ENCODE measurements at regions not wholly inside any gene's neighbourhood (a gene's known extent, or its start where the extent isn't known, plus 50 kb on each side); places are given as distances from the start of the nearest gene placed in this dataset.
"Not testable (repeated sequence)": the region's sequence is repeated elsewhere in the genome, so short reads cannot be mapped to it uniquely, and the experiment has no call there.

DNA sequence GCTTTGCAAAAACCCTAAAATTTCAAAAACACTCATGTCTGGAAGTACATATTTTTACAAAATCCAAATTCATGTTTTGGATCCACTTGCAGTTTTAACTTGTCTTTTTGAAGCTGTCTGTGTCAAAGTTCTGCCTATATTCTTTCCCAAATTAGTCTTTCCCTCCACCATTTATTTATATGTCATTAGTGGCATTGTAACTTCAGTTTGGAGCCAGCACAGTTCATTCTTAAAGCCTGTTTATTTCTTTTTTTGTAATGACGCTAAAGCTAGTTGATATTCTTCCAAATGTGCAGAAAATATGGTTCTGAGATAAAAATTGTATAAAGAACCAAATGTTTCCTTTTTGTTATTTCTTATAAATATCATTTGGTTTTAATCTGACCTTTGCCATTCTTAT is 2039.3 kb downstream of the OLFM4 start:
- no peak for DNase-seq

DNA sequence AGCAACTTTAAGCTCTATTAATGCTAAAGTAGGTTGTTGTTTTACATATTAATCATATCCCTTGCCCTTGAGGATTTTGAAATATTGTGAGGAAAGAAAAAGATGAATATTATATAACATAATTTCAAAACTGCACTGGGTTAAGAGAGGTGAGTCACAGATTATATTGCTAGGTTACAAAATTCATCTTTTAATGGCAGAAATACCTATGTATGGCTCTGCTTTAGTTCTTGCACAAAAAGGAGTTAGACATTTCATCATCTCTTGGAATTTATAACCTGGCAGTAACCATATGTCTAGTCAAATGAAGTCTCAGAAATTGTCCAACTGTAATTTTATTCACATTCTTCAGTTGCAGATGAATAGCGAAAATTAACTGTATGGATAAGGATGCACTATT is 2041.1 kb downstream of the OLFM4 start:
- no peak for DNase-seq

DNA sequence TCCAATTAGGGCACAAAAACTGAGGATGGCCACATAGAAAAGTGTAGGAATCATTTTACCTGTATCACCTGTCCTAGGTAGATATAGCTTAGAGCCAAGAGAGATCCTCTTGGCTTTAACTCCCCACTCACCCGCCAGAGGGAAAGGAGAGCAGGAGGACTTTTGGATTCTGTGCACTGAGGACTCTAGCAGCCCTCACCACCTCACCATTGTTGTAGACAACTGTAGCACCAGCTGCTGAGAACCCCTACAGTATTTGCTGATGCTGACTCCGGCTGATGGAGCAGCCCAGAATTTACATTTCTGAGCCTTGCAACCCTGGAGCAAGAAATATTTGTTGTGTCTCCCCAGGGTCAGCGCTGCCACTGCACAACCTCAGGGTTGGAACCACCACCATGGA is 2044.4 kb downstream of the OLFM4 start:
- DNase-seq = no peak

DNA sequence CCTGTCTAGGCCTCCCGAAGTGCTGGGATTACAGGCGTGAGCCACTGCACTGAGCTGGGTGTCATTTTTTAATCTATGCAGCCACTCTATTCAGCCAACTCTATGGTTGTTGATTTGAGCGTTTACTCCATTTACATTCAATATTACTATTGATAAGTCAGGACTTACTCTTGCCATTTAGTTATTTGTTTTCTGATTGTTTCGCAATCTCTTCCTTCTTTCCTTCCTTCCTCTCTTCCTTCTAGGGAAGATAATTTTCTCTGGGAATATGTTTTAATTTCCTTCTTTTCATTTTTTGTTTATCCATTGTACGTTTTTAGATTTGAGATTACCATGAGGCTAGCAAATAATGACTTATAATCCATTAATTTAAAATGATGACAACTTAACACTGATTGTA is 2056.0 kb downstream of the OLFM4 start:
- DNase-seq = no peak

DNA sequence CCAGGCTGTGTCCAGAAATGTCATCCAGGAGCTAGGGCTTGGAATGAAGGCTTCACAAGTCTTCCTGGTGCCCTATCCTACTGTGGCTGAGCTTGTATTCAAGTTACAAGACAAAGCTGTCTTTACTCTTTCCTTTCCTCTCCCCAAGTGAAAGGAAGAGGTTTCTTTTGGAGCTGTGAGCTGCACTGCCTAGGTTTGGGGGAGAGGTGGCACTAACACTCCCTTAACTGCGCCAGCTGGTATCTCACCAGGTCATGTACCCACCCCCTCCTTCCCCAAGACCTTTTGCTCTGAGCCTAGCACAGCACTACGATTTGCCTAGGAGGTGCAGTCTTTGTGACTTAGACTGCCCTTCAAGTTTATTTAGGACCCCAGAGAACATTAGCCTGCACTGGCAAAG is 2053.6 kb upstream of the PRR20A start:
- no peak for DNase-seq

DNA sequence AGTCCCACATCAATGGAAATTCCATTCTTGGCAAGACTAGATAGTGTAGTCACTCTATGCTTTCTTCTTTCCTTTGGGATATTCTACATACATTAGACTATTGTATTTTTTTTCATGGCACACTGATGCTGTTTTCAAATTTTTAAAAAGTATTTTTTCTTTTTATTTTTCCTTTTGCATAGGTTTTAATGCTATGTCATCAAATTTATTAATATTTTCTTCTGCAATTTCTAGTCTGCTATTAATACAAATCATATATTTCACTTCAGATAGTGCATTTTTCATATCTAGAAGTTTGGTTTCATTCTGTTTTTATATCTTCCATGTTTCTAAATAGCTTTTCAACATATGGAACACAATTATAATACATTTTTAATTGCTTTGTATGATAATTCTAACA is 2050.1 kb upstream of the PRR20A start:
- DNase-seq = no peak

DNA sequence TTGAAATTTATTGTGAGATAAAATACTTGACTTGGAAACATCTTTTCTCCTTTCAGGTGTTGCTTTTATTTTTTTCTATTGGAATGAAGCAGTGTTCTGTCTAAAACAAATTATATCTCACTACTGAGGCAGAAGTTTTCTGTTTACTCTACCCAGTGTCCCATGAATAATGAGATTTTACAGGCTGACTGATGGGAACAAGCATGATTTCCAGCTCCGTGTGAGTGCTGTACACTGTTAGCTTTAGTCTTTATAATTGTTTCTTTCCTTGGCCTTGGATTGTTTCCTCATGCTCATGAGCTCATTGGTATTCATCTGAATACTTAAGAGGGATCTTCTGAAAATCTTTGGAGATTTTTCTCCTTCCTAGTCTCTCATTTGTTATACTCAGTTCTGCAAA is 2049.5 kb upstream of the PRR20A start:
- DNase-seq = peak; percentile 1

DNA sequence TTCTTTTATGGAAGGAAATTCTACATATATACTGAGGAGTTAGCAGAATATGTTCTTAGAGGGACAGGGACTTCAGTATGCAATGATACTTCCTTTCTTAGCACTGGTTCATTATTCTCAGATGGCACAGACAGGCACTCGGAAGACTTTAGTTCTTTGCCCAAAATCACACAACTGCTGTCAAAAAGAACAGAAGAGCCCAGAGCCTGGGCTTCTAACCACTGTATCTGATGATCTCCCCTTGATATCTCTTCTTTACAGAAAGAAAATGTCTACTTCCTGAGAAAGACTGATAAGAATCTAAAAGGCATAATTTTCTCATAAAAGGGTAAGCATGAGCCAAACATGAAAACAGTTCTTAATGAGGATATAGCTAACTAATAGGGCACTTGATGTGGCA is 2034.2 kb upstream of the PRR20A start:
- DNase-seq = no peak

DNA sequence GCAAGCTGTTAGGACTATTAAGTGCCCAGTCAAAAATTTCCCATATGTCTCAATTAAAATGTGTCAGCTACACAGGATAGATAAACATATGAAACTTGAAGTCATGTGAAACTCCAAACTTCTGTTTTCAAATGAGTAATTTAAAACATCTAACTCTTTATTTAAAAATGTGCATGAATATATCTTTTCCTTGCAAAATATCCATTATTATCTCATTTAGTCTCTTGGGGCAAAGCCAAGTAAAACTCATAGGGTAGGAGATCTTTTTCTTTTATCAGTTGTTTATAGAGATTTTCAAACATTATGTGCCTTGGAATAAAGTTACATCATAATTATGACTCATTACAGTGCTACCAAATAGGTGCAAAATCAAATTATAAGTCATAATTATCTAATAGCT is 2020.1 kb upstream of the PRR20A start:
- DNase-seq = no peak

DNA sequence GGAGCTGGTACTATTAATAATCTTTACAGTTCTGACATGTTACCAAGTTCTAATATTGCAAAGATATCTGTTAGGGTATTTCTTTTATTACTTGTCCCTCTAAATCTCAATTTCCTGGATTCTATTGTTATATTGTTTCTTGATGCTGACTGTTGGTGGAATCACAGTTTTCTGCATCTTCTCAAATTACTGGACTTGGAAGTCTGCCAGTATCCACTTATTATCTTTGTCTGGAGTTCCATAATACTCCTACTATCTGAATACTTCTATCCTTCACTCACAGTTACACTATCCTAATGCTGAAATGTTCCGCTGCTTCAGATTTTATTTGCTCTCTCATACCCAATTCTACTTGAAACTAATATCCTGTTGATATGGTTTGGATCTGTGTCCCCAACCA is 1985.7 kb upstream of the PRR20A start:
- DNase-seq = no peak

DNA sequence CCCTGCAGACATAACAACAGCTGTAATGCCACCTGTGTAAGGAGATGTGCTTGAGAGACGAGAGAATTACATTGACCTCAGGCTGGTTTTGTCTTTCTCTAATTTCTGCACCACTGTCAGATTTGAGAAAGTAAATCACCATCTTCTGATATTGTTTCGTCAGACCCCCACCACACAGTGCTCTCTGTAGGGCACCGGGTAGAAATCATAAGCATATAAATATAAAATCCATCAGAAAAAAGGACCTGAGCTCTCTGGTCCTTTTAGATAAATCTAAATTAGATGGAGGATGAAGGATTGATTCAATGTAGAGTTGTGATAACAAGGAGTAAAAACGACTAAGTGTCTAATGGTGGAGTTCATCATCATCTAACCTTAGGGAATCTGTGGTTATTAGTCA is 1981.0 kb upstream of the PRR20A start:
- no peak for DNase-seq

DNA sequence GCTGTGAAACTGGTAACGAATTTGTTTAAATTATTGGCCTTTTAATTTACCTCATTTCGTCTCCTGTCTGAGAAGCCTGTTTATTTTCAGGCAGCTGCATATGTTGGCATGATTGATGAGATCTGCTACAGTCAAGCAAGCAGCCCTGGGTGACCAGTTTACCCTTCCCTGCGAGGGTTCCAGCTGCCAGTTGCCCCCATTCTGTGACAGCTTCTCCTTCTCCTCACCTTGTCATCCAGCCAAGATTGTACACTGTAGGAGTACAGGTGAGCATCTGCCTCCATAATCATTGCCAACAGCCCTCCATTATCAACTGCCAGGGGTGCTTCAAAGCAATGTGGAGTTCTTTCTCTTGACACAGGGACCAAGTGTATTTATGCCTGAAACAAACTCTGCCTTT is 1979.9 kb upstream of the PRR20A start:
- peak; percentile 44 for DNase-seq

DNA sequence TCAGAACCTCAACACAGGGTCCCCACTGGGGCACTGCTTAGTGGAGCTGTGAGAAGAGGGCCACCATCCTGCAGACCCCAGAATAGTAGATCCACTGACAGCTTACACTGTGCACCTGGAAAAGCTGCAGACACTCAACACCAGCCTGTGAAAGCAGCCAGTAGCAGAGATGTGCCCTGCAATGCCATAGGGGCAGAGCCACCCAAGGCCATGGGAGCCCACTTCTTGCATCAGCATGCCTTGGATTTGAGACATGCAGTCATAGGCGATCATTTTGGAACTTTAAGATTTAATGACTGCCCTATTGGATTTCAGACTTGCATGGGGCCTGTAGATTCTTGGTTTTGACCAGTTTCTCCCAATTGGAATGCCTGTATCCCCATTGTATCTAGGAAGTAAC is 1962.1 kb upstream of the PRR20A start:
- DNase-seq = not testable (repeated sequence)

DNA sequence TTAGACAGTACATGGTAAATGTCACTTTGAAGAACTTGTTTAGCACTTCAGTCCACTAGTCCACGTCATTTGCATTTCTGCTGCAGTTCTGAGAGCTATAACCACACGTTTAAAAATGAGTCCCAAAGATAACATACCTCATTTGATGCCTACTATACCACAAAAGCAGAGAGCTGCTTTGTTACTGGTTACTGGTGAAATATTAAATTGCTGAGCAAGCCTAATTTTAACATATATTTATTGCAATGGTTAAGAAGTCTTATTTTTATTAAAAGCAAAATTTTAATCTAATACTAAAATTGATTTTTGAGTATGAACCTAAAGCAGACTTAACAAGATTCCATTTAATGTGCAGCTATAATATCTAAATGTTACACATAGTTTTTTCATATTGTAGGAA is 1949.7 kb upstream of the PRR20A start:
- DNase-seq = no peak

DNA sequence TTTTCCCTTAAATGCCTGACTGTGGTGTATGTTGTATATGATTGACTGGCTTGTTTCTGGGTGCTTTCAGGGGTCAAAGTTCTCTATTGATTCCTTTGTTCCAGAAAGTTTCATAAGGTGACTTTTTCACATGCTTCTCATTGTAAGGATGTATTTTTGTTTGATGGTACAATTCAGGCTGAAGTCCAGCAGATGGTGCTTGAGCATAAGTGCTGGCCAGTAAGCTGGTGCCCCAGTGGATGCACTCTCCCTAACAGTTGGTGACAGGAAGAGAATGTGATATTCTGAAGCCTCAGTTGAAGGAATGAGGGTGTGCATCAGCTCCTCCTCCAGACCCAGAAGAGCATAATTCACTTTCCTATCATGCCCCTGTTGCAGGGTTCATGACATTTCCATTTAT is 1941.6 kb upstream of the PRR20A start:
- no peak for DNase-seq

DNA sequence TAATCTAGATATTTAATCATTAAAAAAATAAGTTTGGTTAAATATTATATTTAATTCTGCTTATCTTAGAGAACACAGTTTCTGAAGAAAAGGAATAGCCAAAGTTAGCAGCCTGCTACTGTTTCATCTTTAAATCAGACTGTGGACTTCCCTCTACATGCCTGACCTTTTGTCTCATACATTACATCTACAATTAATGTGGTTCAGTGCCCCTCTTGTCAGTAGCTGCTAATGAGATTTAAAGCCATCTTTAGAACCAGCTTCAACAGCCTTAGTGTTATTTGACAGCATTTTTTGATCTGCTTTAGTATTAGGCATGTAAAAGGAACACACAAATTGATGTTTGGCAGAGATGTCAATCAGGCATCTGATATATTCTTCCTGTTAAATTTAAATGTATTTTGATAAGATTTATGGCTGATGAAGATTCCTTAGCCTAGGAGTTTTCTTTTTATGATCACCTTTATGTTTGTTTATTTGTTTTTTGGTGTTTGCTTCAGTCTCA is 1925.8 kb upstream of the PRR20A start:
- DNase-seq = no peak

DNA sequence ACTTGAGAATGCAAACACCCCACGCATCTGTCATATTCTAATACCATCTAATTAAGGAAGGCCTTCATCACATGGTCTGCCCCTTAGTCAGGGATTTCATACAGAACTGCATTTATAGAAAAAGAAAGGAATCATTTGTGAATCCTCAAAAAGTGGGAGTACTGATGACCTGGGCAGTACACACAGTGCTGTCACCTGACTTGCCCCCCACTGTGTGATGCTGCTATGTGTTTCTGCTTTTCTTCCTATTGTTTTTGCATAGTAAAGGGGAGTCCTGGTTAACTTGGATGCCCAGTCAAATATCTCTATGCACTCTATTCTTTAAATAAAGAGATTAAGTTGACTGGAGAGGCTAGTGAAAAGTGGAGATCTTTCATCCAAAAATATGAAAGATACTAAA is 1921.2 kb upstream of the PRR20A start:
- DNase-seq = no peak

DNA sequence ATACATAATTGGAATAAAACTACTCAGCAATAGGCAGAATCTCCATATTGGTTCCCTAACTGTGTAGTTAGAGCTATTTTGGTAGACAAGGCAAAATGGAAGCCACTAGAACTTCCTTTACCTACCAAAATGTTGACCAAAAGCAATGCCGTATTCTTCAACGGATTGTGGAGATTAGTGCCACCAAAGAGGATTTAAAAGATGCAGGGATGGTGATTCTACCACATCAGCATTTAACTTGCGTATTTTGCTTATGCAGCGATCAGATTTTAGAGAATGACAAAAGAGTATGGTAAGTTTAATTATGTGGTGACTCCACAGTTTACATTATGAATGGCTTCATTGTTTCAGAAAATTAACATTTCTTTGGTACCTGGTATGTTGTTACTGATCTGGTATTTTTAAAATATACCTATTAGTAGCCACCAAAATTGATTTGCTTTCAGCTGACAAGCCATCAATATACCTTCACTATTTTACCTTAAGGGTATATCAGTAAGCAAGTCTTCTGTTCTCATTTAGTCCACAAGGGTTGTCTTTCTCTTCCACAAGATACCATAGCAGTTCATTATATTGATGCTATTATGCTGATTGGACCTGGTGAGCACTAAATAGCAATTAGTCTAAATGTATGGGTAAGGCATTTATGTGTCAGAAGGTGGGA is 1910.7 kb upstream of the PRR20A start:
- DNase-seq = no peak

DNA sequence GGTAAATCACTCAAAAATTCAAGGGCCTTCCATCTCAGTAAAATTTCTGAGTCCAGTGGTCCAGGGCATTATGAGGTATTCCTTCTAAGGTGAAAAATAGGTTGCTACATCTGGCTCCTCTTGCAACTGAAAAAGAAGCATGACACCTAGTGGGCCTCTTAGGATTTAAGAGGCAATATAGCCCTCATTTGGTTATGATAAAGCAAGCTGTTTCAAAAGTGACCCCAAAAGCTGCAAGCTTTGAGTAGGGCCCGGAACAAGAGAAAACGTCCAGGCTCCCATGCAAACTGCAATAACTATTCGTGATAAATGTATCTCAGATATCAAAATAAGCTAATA is 1910.2 kb upstream of the PRR20A start:
- DNase-seq = no peak

DNA sequence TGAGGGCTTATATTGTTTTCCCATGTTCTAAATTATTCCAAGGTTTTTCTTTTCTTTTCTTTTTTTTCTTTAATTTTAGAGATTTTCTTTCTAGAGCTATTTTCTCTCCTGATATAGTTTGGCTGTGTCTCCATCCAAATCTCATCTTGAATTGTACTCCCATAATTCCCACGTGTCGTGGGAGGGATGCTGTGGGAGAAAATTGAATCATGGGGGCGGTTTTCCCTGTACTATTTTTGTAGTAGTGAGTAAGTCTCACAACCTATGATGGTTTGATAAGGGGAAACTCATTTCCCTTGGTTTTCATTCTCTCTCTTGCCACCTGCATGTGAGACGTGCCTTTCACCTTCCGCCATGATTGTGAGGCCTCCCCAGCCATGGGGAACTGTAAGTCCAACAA is 1906.4 kb upstream of the PRR20A start:
- DNase-seq = no peak

DNA sequence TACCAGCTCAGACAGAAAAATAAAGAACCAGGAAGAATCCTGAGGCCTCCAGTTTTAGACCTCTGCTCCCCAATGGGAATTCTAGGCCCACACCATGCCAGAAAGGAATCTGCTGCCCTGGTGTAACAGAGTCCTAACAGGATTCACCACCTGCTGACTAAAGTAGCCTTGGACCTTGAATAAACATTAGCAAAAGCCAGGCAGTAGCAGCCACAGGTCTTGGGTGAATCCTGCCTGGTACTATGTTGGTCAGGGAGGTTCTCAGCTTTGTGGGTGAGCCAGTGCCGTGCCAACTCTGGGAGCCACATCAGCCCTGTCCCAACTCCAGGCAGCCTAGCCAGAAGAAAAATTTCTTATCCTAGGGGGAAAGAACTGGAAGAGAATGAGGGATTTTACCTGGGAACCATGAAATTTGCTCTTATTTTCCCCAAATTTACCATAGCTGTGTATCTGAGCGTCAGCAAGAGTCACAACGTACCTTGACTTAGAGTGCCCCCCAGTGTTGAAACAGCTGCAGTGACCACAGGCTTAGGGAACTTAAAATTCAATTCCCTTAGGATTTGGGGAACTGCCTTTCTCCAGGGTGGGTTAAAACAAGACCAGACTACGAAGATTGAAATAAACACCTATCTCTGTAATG is 1895.6 kb upstream of the PRR20A start:
- DNase-seq = no peak

DNA sequence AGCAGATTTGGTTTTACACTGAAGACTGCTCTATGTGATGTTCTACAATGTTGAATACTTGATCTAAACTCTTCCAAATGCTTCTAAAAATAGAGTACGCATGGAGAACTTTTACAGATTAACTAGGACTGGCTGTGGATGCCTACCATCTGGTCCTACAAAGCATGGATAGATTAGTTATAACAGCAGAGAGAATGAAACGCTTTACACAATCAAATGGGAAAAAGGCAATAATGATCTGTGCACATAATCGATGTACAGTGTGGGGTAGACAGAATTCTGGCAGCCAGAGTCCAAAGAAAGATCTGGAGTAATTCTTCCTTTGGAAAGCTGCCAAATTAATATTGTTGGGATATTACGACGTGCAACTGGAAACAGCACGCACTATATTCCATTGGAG is 1885.5 kb upstream of the PRR20A start:
- DNase-seq = no peak

DNA sequence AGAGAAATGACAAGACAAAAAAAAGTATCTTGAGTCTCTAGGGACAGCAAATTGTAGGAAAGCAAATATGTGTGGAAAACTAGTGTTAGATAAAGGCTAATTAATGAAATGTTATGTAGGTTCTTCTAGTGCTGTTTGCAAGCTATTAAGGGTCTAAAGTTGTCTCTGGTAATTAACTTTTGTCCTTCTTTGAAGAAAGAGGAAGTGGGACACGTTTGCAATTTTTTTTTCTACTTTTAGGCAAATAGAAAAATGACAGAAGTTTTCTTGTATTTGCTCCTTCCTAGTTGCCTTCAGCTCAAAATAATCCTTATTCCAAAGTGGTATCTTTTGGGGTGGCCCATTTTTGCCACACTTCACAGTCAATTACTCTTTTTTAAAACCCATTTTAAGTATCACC is 1877.7 kb upstream of the PRR20A start:
- DNase-seq = no peak

DNA sequence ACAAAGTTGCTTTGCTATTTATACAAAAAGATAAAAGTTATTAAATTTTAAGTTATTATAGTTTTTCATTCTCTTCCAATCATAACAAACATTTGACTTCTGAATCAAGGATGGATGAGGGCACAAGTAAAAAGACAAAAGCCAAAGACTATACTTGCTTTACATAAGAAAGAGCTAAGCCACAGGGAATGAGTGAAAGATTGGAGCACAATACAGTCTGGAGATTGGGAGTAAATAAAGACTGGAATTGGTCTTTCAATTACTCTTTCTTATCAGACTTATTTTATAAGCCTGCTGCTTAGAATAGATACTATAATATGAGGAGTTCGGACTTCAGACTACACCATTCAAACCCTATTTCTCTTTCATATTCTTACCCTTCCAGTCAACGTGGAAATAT is 1874.1 kb upstream of the PRR20A start:
- DNase-seq = no peak

DNA sequence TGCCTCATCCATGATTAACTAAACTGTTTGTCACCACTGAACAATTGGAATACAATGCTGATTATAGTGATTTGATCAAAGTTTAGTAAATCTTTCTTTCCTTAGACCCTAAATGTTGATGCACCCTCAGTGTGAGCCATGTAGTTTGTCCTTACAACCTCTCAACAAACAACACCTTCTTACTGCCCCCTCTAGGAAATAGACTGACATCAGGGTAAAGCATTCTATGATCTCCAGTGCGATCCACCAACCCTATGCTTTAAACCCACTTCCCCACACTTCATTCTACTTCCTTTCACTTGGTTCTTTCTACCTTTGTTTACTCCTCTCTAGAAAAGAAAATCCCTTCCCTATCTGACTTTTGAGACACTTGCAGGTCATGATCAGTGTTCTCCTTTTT is 1842.5 kb upstream of the PRR20A start:
- no peak for DNase-seq

Measured in NCI-H446 treated with DMSO at 0.1 percent for 48 hours (cell line).